Stomach (tissue), 8 donors: ENCODE measurements at regions not wholly inside any gene's neighbourhood (a gene's known extent, or its start where the extent isn't known, plus 50 kb on each side); places are given as distances from the start of the nearest gene placed in this dataset.

Experiments
- DNase-seq, 2 donors: peaks; one replicate each; pipeline versions ENCODE4 v3.0.0 to v3.0.0-alpha.2; 2013 to 2019
- H3K27ac ChIP-seq, 5 donors: fragments of 200-600 bp in 4 of 5; sonication (generic) in 4 of 5; one replicate each; pipeline ENCODE4 v1.5.1; 2013 to 2019; ENCODE audit warnings: mild to moderate bottlenecking in 1 of 5, moderate library complexity in 1 of 5
- H3K27me3 ChIP-seq, 3 donors: fragments of 200-600 bp; sonication (generic); one replicate each; pipeline ENCODE4 v1.5.1; 2017 to 2019; ENCODE audit warnings: mixed run types in 1 of 3
- H3K36me3 ChIP-seq, 4 donors: fragments of 200-600 bp; sonication (generic); 1 replicate in 3 of 4; 2 replicates in 1 of 4; pipeline ENCODE4 v1.5.1; 2016 to 2019
- H3K4me1 ChIP-seq, 4 donors: fragments of 200-600 bp; sonication (generic); one replicate each; pipeline ENCODE4 v1.5.1; 2016 to 2019
- H3K4me3 ChIP-seq, 4 donors: fragments of 200-600 bp; sonication (generic) in 3 of 4; one replicate each; pipeline ENCODE4 v1.5.1; 2016 to 2019; ENCODE audit warnings: mild to moderate bottlenecking in 1 of 4
- H3K9me3 ChIP-seq, 4 donors: fragments of 200-600 bp; sonication (generic); one replicate each; pipeline ENCODE4 v1.5.1; 2016 to 2019
- CTCF ChIP-seq, 7 experiments: fragments of 450-650 bp in 4 of 7; fragments of 200-600 bp in 3 of 7; sonication (generic) in 3 of 7; IDR thresholded peaks; one replicate each; pipeline ENCODE4 v1.5.1; 2016 to 2019; ENCODE audit warnings: antibody characterized with exemption in 7 of 7, control low read depth in 2 of 7, mild to moderate bottlenecking in 1 of 7
- EP300 ChIP-seq: sonication (generic); formaldehyde crosslinking; IDR thresholded peaks from one replicate; pipeline ENCODE4 v1.6.1; 2017; ENCODE audit warnings: antibody characterized with exemption
- POLR2A ChIP-seq, 4 donors: fragments of 450-650 bp; IDR thresholded peaks; one replicate each; pipeline ENCODE4 v1.6.1; 2016; ENCODE audit warnings: antibody characterized with exemption in 4 of 4, control low read depth in 2 of 4, mild to moderate bottlenecking in 1 of 4, moderate library complexity in 1 of 4
- POLR2AphosphoS5 ChIP-seq, 3 donors: sonication (generic); formaldehyde crosslinking; IDR thresholded peaks; one replicate each; pipeline ENCODE4 v1.6.1; 2016; ENCODE audit warnings: antibody characterized with exemption in 3 of 3
- WGBS, 5 donors: extraction: QIAGEN DNeasy Blood & Tissue Kit in 3 of 5; methylation state at CpG; one replicate each; pipeline versions ENCODE4 v1.1.5 to v1.1.7; 2013 to 2018; 5-methylcytosine and 5-hydroxymethylcytosine counted together
- intact Hi-C: fragments of 100-400 bp; cut with DNase I; formaldehyde crosslinking; loops from one replicate; pipeline ENCODE4 v1.15.1; 2023; ENCODE audit warnings: low total_unique reads
- donor health status: healthy with polysubstance abuse.
- donor health status: Bipolar disorder and iron deficiency.
- donor health status: healthy.

GRCh38 chr6:91033964-91034363 lies 447.1 kb upstream of the MAP3K7 start:
- Histone ChIP-seq H3K4me3 (no peak overlapping the region), H3K36me3 (no peaks in the 10 kb centered on the region), H3K27ac (no peak overlapping the region), H3K27me3 (peaks cover 0 to 5% (median 0%) of the 10 kb centered on the region in 3 donors), H3K4me1 (no peaks in the 10 kb centered on the region), H3K9me3 (no peaks in the 10 kb centered on the region)
- no peak for DNase-seq
- WGBS, 5 donors, result 88 to 94% (median 92%) methylated on average over 2 of the region's 2 CpGs
- TF ChIP-seq POLR2A (IDR thresholded peaks at IDR 0.05) (no peak), CTCF (IDR thresholded peaks at IDR 0.05) (no peak), EP300 (no peak), POLR2AphosphoS5 (IDR thresholded peaks at IDR 0.05) (no peak)
- intact Hi-C loops, result no loop called here

- no peaks in the 10 kb centered on the region for H3K36me3 ChIP-seq
- H3K9me3 ChIP-seq, result no peaks in the 10 kb centered on the region
- intact Hi-C loops, result no loop called here
- TF ChIP-seq CTCF (IDR thresholded peaks at IDR 0.05) (no peak), POLR2A (IDR thresholded peaks at IDR 0.05) (no peak), EP300 (no peak), POLR2AphosphoS5 (IDR thresholded peaks at IDR 0.05) (no peak)
- H3K27me3 ChIP-seq, result peaks cover 0 to 5% (median 0%) of the 10 kb centered on the region in 3 donors
- 68 to 79% (median 75%) methylated on average over 4 of the region's 4 CpGs for WGBS, 5 donors
- H3K4me3 ChIP-seq, result no peak overlapping the region
- DNase-seq, result peak in 1 of 2 donors; percentile 20
- H3K27ac ChIP-seq, result no peak overlapping the region
- H3K4me1 ChIP-seq, result no peaks in the 10 kb centered on the region
These were observed 444.7 kb upstream of the MAP3K7 start for GRCh38 chr6:91031581-91031980.

- DNase-seq, result peak in 1 of 2 donors; percentile 26
- WGBS, 5 donors, result 40 to 52% (median 49%) methylated on average over 6 of the region's 6 CpGs
- no peaks in the 10 kb centered on the region for H3K9me3 ChIP-seq
- intact Hi-C loops, result no loop called here
- no peak for TF ChIP-seq EP300
- no peak for TF ChIP-seq CTCF (IDR thresholded peaks at IDR 0.05)
- no peak for TF ChIP-seq POLR2AphosphoS5 (IDR thresholded peaks at IDR 0.05)
- no peaks in the 10 kb centered on the region for H3K4me1 ChIP-seq
- no peak overlapping the region for H3K4me3 ChIP-seq
- no peaks in the 10 kb centered on the region for H3K36me3 ChIP-seq
- H3K27me3 ChIP-seq, result peaks cover 0 to 5% (median 0%) of the 10 kb centered on the region in 3 donors
- H3K27ac ChIP-seq, result no peak overlapping the region
These were observed 442.3 kb upstream of the MAP3K7 start for GRCh38 chr6:91029211-91029610.

GRCh38 chr6:91023529-91023928 lies 436.7 kb upstream of the MAP3K7 start:
- no peak for DNase-seq
- H3K27me3 ChIP-seq, result no peaks in the 10 kb centered on the region
- H3K36me3 ChIP-seq, result no peaks in the 10 kb centered on the region
- no peak for TF ChIP-seq EP300
- TF ChIP-seq CTCF (IDR thresholded peaks at IDR 0.05), result no peak
- TF ChIP-seq POLR2A (IDR thresholded peaks at IDR 0.05), result no peak
- TF ChIP-seq POLR2AphosphoS5 (IDR thresholded peaks at IDR 0.05), result no peak
- H3K9me3 ChIP-seq, result no peaks in the 10 kb centered on the region
- no peaks in the 10 kb centered on the region for H3K4me1 ChIP-seq
- H3K27ac ChIP-seq, result no peak overlapping the region
- no peak overlapping the region for H3K4me3 ChIP-seq
- intact Hi-C loops, result no loop called here

GRCh38 chr6:91020744-91021143 lies 433.9 kb upstream of the MAP3K7 start:
- Histone ChIP-seq H3K27ac (no peak overlapping the region), H3K9me3 (no peaks in the 10 kb centered on the region), H3K4me3 (no peak overlapping the region), H3K36me3 (no peaks in the 10 kb centered on the region), H3K27me3 (no peaks in the 10 kb centered on the region), H3K4me1 (no peaks in the 10 kb centered on the region)
- 31 to 48% (median 41%) methylated on average over 1 of the region's 1 CpG for WGBS, 5 donors
- TF ChIP-seq POLR2AphosphoS5 (IDR thresholded peaks at IDR 0.05), result no peak
- no peak for TF ChIP-seq CTCF (IDR thresholded peaks at IDR 0.05)
- no peak for TF ChIP-seq EP300
- no peak for TF ChIP-seq POLR2A (IDR thresholded peaks at IDR 0.05)
- intact Hi-C loops, result no loop called here
- no peak for DNase-seq
